SK-N-SH treated with all-trans-retinoic acid at 6 μM for 48 hours (cell line): ENCODE measurements at regions not wholly inside any gene's neighbourhood (a gene's known extent, or its start where the extent isn't known, plus 50 kb on each side); places are given as distances from the start of the nearest gene placed in this dataset.

Experiments
- ATAC-seq: fragments of 200-7000 bp; cut with Tn5 transposase; 3 replicates; pipeline ENCODE4 v1.9.1; 2020; ENCODE audit warnings: mild to moderate bottlenecking, moderate library complexity
- ARNTL ChIP-seq: fragments of 450-650 bp; formaldehyde crosslinking; IDR thresholded peaks from 2 replicates; pipeline ENCODE4 v1.5.0; 2020; ENCODE audit warnings: low read depth, mild to moderate bottlenecking, moderate library complexity, borderline replicate concordance
- BACH2 ChIP-seq: fragments of 250-450 bp; sonication (Bioruptor Pico); IDR thresholded peaks from 2 replicates; pipeline ENCODE4 v1.9.0; 2021; ENCODE audit warnings: mild to moderate bottlenecking, borderline replicate concordance
- CREB5 ChIP-seq: fragments of 250-450 bp; sonication (Bioruptor Pico); IDR thresholded peaks from 2 replicates; pipeline ENCODE4 v1.5.1; 2020; ENCODE audit warnings: low read depth, mild to moderate bottlenecking, moderate library complexity
- CSDC2 ChIP-seq: fragments of 250-450 bp; sonication (Bioruptor Pico); IDR thresholded peaks from 2 replicates; pipeline ENCODE4 v1.5.0; 2020; ENCODE audit warnings: mild to moderate bottlenecking, moderate library complexity
- GLIS3 ChIP-seq: fragments of 250-450 bp; sonication (Bioruptor Pico); IDR thresholded peaks from 2 replicates; pipeline ENCODE4 v1.5.0; 2020; ENCODE audit warnings: mild to moderate bottlenecking, moderate library complexity
- ISL1 ChIP-seq: fragments of 250-450 bp; sonication (Bioruptor Pico); IDR thresholded peaks from 2 replicates; pipeline ENCODE4 v2.1.2; 2022; ENCODE audit warnings: mild to moderate bottlenecking, moderate library complexity
- OSR1 ChIP-seq: fragments of 250-450 bp; sonication (Bioruptor Pico); IDR thresholded peaks from 2 replicates; pipeline ENCODE4 v1.8.0; 2022; ENCODE audit warnings: moderate library complexity, mild to moderate bottlenecking, inconsistent platforms
- POU6F1 ChIP-seq: fragments of 250-450 bp; sonication (Bioruptor Pico); IDR thresholded peaks from 2 replicates; pipeline ENCODE4 v1.8.0; 2021; ENCODE audit warnings: low read depth, mild to moderate bottlenecking, moderate library complexity, borderline replicate concordance
- PPARA ChIP-seq: fragments of 250-450 bp; sonication (Bioruptor Pico); IDR thresholded peaks from 2 replicates; pipeline ENCODE4 v1.5.0; 2020; ENCODE audit warnings: mild to moderate bottlenecking, borderline replicate concordance
- SNAI2 ChIP-seq: fragments of 250-450 bp; sonication (Bioruptor Pico); IDR thresholded peaks from 2 replicates; pipeline ENCODE4 v1.5.0; 2020; ENCODE audit warnings: mild to moderate bottlenecking, moderate library complexity
- TCF4 ChIP-seq: fragments of 250-450 bp; sonication (Bioruptor Pico); IDR thresholded peaks from 2 replicates; pipeline ENCODE4 v1.8.0; 2021; ENCODE audit warnings: mild to moderate bottlenecking, moderate library complexity, borderline replicate concordance
- TOX ChIP-seq: fragments of 250-450 bp; sonication (Bioruptor Pico); IDR thresholded peaks from 2 replicates; pipeline ENCODE4 v1.8.0; 2021; ENCODE audit warnings: mild to moderate bottlenecking, moderate library complexity, borderline replicate concordance
- TSHZ2 ChIP-seq: fragments of 250-450 bp; sonication (Bioruptor Pico); IDR thresholded peaks from 2 replicates; pipeline ENCODE4 v1.5.0; 2020; ENCODE audit warnings: mild to moderate bottlenecking, moderate library complexity
- ZC3H10 ChIP-seq: fragments of 250-450 bp; sonication (Bioruptor Pico); IDR thresholded peaks from 2 replicates; pipeline ENCODE4 v1.5.1; 2021; ENCODE audit warnings: mild to moderate bottlenecking, moderate library complexity
- ZFP3 ChIP-seq: fragments of 250-450 bp; sonication (Bioruptor Pico); IDR thresholded peaks from 2 replicates; pipeline ENCODE4 v1.5.0; 2020; ENCODE audit warnings: mild to moderate bottlenecking, moderate library complexity
- ZFP30 ChIP-seq: fragments of 450-650 bp; formaldehyde crosslinking; IDR thresholded peaks from 2 replicates; pipeline ENCODE4 v1.5.0; 2022; ENCODE audit warnings: mild to moderate bottlenecking, moderate library complexity
- ZNF565 ChIP-seq: fragments of 450-650 bp; formaldehyde crosslinking; conservative IDR thresholded peaks from 2 replicates; pipeline ENCODE4 v1.5.0; 2020; ENCODE audit warnings: low read depth, mild to moderate bottlenecking, moderate library complexity
- ZNF70 ChIP-seq: fragments of 450-650 bp; formaldehyde crosslinking; IDR thresholded peaks from 2 replicates; pipeline ENCODE4 v1.5.0; 2020; ENCODE audit warnings: mild to moderate bottlenecking, moderate library complexity
- ZNF8 ChIP-seq: fragments of 450-650 bp; formaldehyde crosslinking; IDR thresholded peaks from 2 replicates; pipeline ENCODE4 v1.5.0; 2020; ENCODE audit warnings: mild to moderate bottlenecking, moderate library complexity
- TF ChIP-seq, protein P1 (sequence below): fragments of 250-450 bp; sonication (Bioruptor Pico); IDR thresholded peaks from 2 replicates; pipeline ENCODE4 v1.5.1; 2021; ENCODE audit warnings: mild to moderate bottlenecking, moderate library complexity
- TF ChIP-seq, protein P2 (sequence below): fragments of 250-450 bp; sonication (Bioruptor Pico); IDR thresholded peaks from 2 replicates; pipeline ENCODE4 v1.8.0; 2020; ENCODE audit warnings: mild to moderate bottlenecking, moderate library complexity, borderline replicate concordance

DNA sequence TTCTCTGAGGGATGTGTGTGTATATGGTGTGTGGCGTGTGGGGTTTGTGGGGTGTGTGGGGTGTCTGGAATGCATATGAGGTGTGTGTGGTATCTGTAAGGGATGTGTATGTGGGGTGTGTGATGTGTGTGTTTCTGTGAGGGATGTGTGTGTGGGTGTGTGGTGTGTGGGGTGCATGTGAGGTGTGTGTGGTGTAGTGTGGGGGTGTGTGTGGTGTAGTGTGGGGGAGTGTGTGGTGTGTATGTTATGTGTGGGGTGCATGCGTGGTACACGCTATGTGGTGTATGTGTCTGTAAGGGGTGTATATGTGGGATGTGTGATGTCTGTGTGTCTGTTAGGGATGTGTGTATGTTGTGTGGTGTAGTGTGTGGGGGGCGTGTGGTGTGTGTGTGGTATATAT lies 300.0 kb downstream of the FGF9 start:
- no peak for ATAC-seq
- TF ChIP-seq SNAI2 (CRISPR knock-in tag) (no peak), ZC3H10 (no peak), PPARA (no peak), ZFP3 (CRISPR knock-in tag) (no peak), TOX (CRISPR knock-in tag) (no peak), ARNTL (no peak), ZNF565 (no peak), ZNF70 (CRISPR knock-in tag) (no peak), ISL1 (no peak), GLIS3 (CRISPR knock-in tag) (no peak), ZFP30 (CRISPR knock-in tag) (no peak), OSR1 (CRISPR knock-in tag) (no peak), TSHZ2 (no peak), BACH2 (CRISPR knock-in tag) (no peak), ZNF8 (CRISPR knock-in tag) (no peak), CSDC2 (no peak), POU6F1 (CRISPR knock-in tag) (no peak)
- TF ChIP-seq, protein P1, sequence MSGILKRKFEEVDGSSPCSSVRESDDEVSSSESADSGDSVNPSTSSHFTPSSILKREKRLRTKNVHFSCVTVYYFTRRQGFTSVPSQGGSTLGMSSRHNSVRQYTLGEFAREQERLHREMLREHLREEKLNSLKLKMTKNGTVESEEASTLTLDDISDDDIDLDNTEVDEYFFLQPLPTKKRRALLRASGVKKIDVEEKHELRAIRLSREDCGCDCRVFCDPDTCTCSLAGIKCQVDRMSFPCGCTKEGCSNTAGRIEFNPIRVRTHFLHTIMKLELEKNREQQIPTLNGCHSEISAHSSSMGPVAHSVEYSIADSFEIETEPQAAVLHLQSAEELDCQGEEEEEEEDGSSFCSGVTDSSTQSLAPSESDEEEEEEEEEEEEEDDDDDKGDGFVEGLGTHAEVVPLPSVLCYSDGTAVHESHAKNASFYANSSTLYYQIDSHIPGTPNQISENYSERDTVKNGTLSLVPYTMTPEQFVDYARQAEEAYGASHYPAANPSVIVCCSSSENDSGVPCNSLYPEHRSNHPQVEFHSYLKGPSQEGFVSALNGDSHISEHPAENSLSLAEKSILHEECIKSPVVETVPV (CRISPR knock-in tag) = no peak
- TF ChIP-seq, protein P2, sequence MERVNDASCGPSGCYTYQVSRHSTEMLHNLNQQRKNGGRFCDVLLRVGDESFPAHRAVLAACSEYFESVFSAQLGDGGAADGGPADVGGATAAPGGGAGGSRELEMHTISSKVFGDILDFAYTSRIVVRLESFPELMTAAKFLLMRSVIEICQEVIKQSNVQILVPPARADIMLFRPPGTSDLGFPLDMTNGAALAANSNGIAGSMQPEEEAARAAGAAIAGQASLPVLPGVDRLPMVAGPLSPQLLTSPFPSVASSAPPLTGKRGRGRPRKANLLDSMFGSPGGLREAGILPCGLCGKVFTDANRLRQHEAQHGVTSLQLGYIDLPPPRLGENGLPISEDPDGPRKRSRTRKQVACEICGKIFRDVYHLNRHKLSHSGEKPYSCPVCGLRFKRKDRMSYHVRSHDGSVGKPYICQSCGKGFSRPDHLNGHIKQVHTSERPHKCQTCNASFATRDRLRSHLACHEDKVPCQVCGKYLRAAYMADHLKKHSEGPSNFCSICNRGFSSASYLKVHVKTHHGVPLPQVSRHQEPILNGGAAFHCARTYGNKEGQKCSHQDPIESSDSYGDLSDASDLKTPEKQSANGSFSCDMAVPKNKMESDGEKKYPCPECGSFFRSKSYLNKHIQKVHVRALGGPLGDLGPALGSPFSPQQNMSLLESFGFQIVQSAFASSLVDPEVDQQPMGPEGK (CRISPR knock-in tag) = no peak

GRCh38 chr13:21971662-21972621 lies 301.1 kb downstream of the FGF9 start:
- ATAC-seq = no peak

More at GRCh38 chr13:21971662-21972621, 301.1 kb downstream of the FGF9 start:
- TF ChIP-seq PPARA (no peak), ISL1 (no peak), ARNTL (no peak), CSDC2 (no peak), ZNF8 (CRISPR knock-in tag) (no peak), ZFP3 (CRISPR knock-in tag) (no peak), TCF4 (CRISPR knock-in tag) (no peak), ZC3H10 (no peak), CREB5 (no peak), BACH2 (CRISPR knock-in tag) (no peak)
- TF ChIP-seq, protein P1 (CRISPR knock-in tag) = no peak
- TF ChIP-seq, protein P2 (CRISPR knock-in tag) = no peak
